VCaP (cell line): ENCODE measurements at regions not wholly inside any gene's neighbourhood (a gene's known extent, or its start where the extent isn't known, plus 50 kb on each side); places are given as distances from the start of the nearest gene placed in this dataset.

Experiments used
- H3K27ac ChIP-seq: fragments of 450-650 bp; 2 replicates; pipeline ENCODE4 v1.5.1; 2017
- CTCF ChIP-seq: fragments of 450-650 bp; conservative IDR thresholded peaks from 2 replicates; pipeline ENCODE4 v1.5.1; 2017; ENCODE audit warnings: mild to moderate bottlenecking, moderate library complexity

- H3K27ac ChIP-seq: no peak overlapping the region
- no peak for TF ChIP-seq CTCF
Measured at GRCh38 chr9:135009794-135010585, 77.5 kb upstream of the OLFM1 start.

- no peak for TF ChIP-seq CTCF
- H3K27ac ChIP-seq: no peak overlapping the region
Measured at GRCh38 chr9:135010586-135010860, 76.9 kb upstream of the OLFM1 start.

- TF ChIP-seq CTCF: no peak
- H3K27ac ChIP-seq: no peak overlapping the region
Measured at GRCh38 chr9:135010921-135011320, 76.5 kb upstream of the OLFM1 start.

GRCh38 chr9:135012166-135012565, 75.3 kb upstream of the OLFM1 start:
- H3K27ac ChIP-seq: no peak overlapping the region
- TF ChIP-seq CTCF: no peak

GRCh38 chr9:135014311-135015010, 73.0 kb upstream of the OLFM1 start:
- TF ChIP-seq CTCF: no peak
- H3K27ac ChIP-seq: no peak overlapping the region

- TF ChIP-seq CTCF: no peak
- H3K27ac ChIP-seq: no peak overlapping the region
Measured at GRCh38 chr9:135015096-135015495, 72.4 kb upstream of the OLFM1 start.

GRCh38 chr9:135015565-135015964, 71.9 kb upstream of the OLFM1 start:
- H3K27ac ChIP-seq: no peak overlapping the region
- TF ChIP-seq CTCF: no peak
